Psoas muscle (tissue), 7 donors: ENCODE measurements at regions not wholly inside any gene's neighbourhood (a gene's known extent, or its start where the extent isn't known, plus 50 kb on each side); places are given as distances from the start of the nearest gene placed in this dataset.

ENCODE experiments used
- ATAC-seq, 4 donors: fragments of 200-7000 bp; cut with Tn5 transposase; one replicate each; pipeline ENCODE4 v1.9.1; 2020; ENCODE audit warnings: moderate library complexity in 3 of 4, mild to moderate bottlenecking in 2 of 4
- DNase-seq, 2 donors: peaks; one replicate each; pipeline ENCODE4 v3.0.0-alpha.2; 2020
- H3K27ac ChIP-seq: fragments of 200-600 bp; one replicate; pipeline ENCODE4 v1.8.0; 2022
- H3K27me3 ChIP-seq, 3 donors: fragments of 200-600 bp in 1 of 3; one replicate each; pipeline versions ENCODE4 v1.6.1 to v1.8.0; 2013 to 2022; ENCODE audit warnings: low read length in 2 of 3, mild to moderate bottlenecking in 2 of 3, moderate library complexity in 1 of 3; ENCODE audit not compliant: insufficient read depth in 3 of 3
- H3K36me3 ChIP-seq, 2 donors: fragments of 200-600 bp in 1 of 2; one replicate each; pipeline versions ENCODE4 v1.6.1 to v1.8.0; 2013 to 2022; ENCODE audit warnings: low read depth in 1 of 2, mild to moderate bottlenecking in 1 of 2, moderate library complexity in 1 of 2; ENCODE audit not compliant: insufficient read depth in 1 of 2
- H3K4me1 ChIP-seq: fragments of 200-600 bp; one replicate; pipeline ENCODE4 v1.8.0; 2022
- H3K4me3 ChIP-seq: fragments of 200-600 bp; one replicate; pipeline ENCODE4 v1.8.0; 2022; ENCODE audit warnings: mild to moderate bottlenecking
- H3K9me3 ChIP-seq: fragments of 200-600 bp; one replicate; pipeline ENCODE4 v1.8.0; 2022
- WGBS, 3 donors: extraction: QIAGEN DNeasy Blood & Tissue Kit; methylation state at CpG; one replicate each; pipeline versions ENCODE4 v1.1.6 to v1.1.7; 2013; 5-methylcytosine and 5-hydroxymethylcytosine counted together
- intact Hi-C, 2 donors: fragments of 100-400 bp; cut with DNase I; formaldehyde crosslinking; loops; one replicate each; pipeline versions ENCODE4 v1.11.0 to v1.14.2; 2022
- TF ChIP-seq, protein P1 (sequence below): fragments of 200-600 bp; IDR thresholded peaks from one replicate; pipeline ENCODE4 v1.8.0; 2022; ENCODE audit warnings: antibody characterized with exemption
- donor health status: healthy with polysubstance abuse.
- donor health status: DM: no; HTN: no; CAD: no; lungs with moderate emphysema.
- donor health status: Bipolar disorder and iron deficiency.
- donor health status: healthy.
- donor health status: DM: yes; HTN: yes; CAD: no.
- donor health status: DM: no; HTN: no; CAD: no.
- donor health status: DM: yes; HTN: yes; CAD: no.

DNA sequence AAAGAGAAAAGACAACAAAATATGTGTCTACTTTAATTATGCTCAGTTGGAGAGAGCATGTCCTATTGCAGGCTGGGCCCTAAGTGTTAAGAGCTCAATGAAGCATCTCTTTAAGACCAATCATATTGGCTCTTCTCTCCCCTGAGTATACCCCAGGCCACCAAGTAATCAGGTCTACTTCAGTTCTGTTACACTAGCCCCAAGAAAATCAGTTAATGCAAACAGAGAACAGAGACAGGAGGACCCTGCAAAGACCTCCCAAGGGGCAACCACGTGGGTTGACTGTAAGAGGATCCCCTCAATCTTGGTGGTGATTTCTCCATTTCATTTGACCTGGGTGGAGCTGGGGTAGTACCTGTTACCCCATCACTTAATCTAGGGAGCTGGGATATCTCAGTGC is 451.0 kb upstream of the ZNF507 start:
- TF ChIP-seq, protein P1, sequence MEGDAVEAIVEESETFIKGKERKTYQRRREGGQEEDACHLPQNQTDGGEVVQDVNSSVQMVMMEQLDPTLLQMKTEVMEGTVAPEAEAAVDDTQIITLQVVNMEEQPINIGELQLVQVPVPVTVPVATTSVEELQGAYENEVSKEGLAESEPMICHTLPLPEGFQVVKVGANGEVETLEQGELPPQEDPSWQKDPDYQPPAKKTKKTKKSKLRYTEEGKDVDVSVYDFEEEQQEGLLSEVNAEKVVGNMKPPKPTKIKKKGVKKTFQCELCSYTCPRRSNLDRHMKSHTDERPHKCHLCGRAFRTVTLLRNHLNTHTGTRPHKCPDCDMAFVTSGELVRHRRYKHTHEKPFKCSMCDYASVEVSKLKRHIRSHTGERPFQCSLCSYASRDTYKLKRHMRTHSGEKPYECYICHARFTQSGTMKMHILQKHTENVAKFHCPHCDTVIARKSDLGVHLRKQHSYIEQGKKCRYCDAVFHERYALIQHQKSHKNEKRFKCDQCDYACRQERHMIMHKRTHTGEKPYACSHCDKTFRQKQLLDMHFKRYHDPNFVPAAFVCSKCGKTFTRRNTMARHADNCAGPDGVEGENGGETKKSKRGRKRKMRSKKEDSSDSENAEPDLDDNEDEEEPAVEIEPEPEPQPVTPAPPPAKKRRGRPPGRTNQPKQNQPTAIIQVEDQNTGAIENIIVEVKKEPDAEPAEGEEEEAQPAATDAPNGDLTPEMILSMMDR, result no peak
- Histone ChIP-seq H3K9me3 (peaks cover 6% of the 10 kb centered on the region), H3K27ac (no peak overlapping the region), H3K4me1 (no peaks in the 10 kb centered on the region), H3K27me3 (no peaks in the 10 kb centered on the region), H3K4me3 (no peak overlapping the region), H3K36me3 (no peaks in the 10 kb centered on the region)
- 29 to 42% (median 41%) methylated on average over 1 of the region's 1 CpG for WGBS, 3 donors
- no peak for DNase-seq
- intact Hi-C loops, result no loop called here
- ATAC-seq, result no peak

- peaks cover 6% of the 10 kb centered on the region for H3K9me3 ChIP-seq
- H3K4me3 ChIP-seq, result no peak overlapping the region
- 82 to 93% (median 89%) methylated on average over 3 of the region's 3 CpGs for WGBS, 3 donors
- no peak overlapping the region for H3K27ac ChIP-seq
- DNase-seq, result no peak
- no peaks in the 10 kb centered on the region for H3K36me3 ChIP-seq
- TF ChIP-seq, protein P1, result no peak
- ATAC-seq, result no peak
- H3K4me1 ChIP-seq, result no peaks in the 10 kb centered on the region
- no peaks in the 10 kb centered on the region for H3K27me3 ChIP-seq
- intact Hi-C loops, result no loop called here
Measured at GRCh38 chr19:31897292-31897691, 448.1 kb upstream of the ZNF507 start.

DNA sequence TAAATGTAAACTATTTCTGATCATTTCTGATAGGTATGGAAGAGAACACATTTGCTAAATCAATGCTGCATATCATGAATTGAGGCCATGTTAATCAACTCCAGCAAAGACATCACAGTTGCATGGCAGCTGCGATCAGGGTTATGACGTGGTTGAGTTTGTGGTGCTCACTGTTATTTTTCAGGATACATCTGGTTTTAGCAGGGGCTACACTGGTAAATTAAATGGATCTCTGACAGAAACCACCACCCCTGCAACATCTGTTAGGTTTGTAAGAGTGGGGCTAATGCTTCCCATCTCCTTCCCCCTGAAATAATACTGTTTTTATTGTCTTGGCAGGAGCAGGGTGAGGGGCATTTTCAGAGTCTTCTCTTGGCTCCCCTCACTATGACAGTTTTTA is 444.4 kb upstream of the ZNF507 start:
- intact Hi-C loops, result no loop called here
- 75 to 90% (median 80%) methylated on average over 2 of the region's 2 CpGs for WGBS, 3 donors
- DNase-seq, result no peak
- Histone ChIP-seq H3K4me3 (no peak overlapping the region), H3K9me3 (no peaks in the 10 kb centered on the region), H3K27ac (no peak overlapping the region), H3K4me1 (no peaks in the 10 kb centered on the region), H3K27me3 (no peaks in the 10 kb centered on the region), H3K36me3 (no peaks in the 10 kb centered on the region)
- TF ChIP-seq, protein P1, result no peak
- no peak for ATAC-seq

GRCh38 chr19:31902821-31903220 is 442.6 kb upstream of the ZNF507 start:
- Histone ChIP-seq H3K36me3 (no peaks in the 10 kb centered on the region), H3K27ac (no peak overlapping the region), H3K4me3 (no peak overlapping the region), H3K27me3 (no peaks in the 10 kb centered on the region), H3K4me1 (no peaks in the 10 kb centered on the region), H3K9me3 (no peaks in the 10 kb centered on the region)
- intact Hi-C loops, result no loop called here
- ATAC-seq (no peak), DNase-seq (no peak)
- 96 to 100% (median 98%) methylated on average over 1 of the region's 1 CpG for WGBS, 3 donors
- TF ChIP-seq, protein P1, result no peak

DNA sequence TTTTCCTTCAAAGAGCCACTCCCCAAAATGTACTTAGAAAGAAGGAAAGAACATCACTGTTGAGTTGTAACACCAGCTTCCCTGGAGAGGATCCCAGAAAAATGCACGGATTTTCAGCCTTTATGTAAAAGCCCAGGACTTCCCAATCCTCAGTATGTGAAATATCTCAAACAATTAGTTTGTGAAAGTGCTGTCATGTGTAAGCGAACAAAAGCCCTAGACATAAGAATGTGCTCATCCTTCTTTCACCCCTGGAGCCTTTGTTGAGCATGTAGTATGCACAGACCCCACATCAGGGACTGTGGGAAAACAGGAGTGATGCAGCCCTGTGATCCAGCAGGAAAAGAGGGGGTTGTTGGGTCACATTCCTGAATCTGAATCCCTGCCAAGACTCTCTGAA is 441.4 kb upstream of the ZNF507 start:
- WGBS, 3 donors, result 45 to 53% (median 49%) methylated on average over 2 of the region's 2 CpGs
- ATAC-seq, result no peak

More for the DNA sequence above, 441.4 kb upstream of the ZNF507 start:
- DNase-seq, result no peak
- H3K4me3 ChIP-seq, result no peak overlapping the region
- no peaks in the 10 kb centered on the region for H3K27me3 ChIP-seq
- no peaks in the 10 kb centered on the region for H3K36me3 ChIP-seq
- H3K27ac ChIP-seq, result no peak overlapping the region
- TF ChIP-seq, protein P1, result no peak
- intact Hi-C loops, result no loop called here
- H3K9me3 ChIP-seq, result no peaks in the 10 kb centered on the region
- no peaks in the 10 kb centered on the region for H3K4me1 ChIP-seq
